K562 (cell line): ENCODE measurements at regions not wholly inside any gene's neighbourhood (a gene's known extent, or its start where the extent isn't known, plus 50 kb on each side); places are given as distances from the start of the nearest gene placed in this dataset.

Source experiments
- ATAC-seq: fragments of 200-7000 bp; cut with Tn5 transposase; 3 replicates; pipeline ENCODE4 v1.9.1; 2020; ENCODE audit warnings: moderate library complexity
- BruUV-seq: library from RNA; stranded (reverse); fragments of 400-500 nt; replicated peaks from 2 replicates; lab custom pipeline; 2021; lab: Mats Ljungman, UMichigan
- CTCF ChIA-PET: fragments of 300-600 bp; formaldehyde crosslinking; extraction: SDS; loops from one replicate; lab custom pipeline; 2021; ENCODE audit warnings: low intra/inter-chr PET ratio; lab: Yijun Ruan, JAX
- POLR2A ChIA-PET: fragments of 300-600, 350-650 bp; sonication (Branson Sonifier 250); formaldehyde crosslinking; extraction: SDS; loops from one replicate; lab custom pipeline; 2021; ENCODE audit warnings: antibody characterized with exemption, inconsistent platforms; lab: Yijun Ruan, JAX
- DNase-seq, 4 experiments: peaks; one replicate each; pipeline versions ENCODE4 v3.0.0 to v3.0.0-alpha.2; 2011 to 2018; ENCODE audit warnings: low spot score in 3 of 4, mixed read lengths in 3 of 4; ENCODE audit errors: extremely low read depth in 1 of 4
- FAIRE-seq: peaks from 2 replicates; lab custom pipeline; 2011; peaks lifted over from hg19 to GRCh38; lab: Jason Lieb, UNC
- H2AFZ ChIP-seq: 2 replicates; pipeline ENCODE4 v1.6.0; 2011; ENCODE audit warnings: low read depth, low read length, control low read depth, inconsistent platforms
- H3K27ac ChIP-seq: fragments of 200-600 bp; 3 replicates; pipeline ENCODE4 v1.8.0; 2011; ENCODE audit warnings: low read depth, mild to moderate bottlenecking, control low read depth, inconsistent platforms, low read length, moderate library complexity, mixed read lengths; ENCODE audit errors: extremely low read depth
- H3K27me3 ChIP-seq, 2 experiments: fragments of 300-600 bp in 1 of 2; 2 replicates in 1 of 2; 3 replicates in 1 of 2; pipeline versions ENCODE4 v1.6.0 to v1.8.0; 2011; ENCODE audit warnings: inconsistent platforms in 2 of 2, low read length in 2 of 2, mild to moderate bottlenecking in 1 of 2, mixed read lengths in 1 of 2, moderate library complexity in 1 of 2; ENCODE audit not compliant: control insufficient read depth in 2 of 2, insufficient read depth in 2 of 2
- H3K36me3 ChIP-seq: fragments of 300-600 bp; 3 replicates; pipeline ENCODE4 v1.8.0; 2011; ENCODE audit warnings: mild to moderate bottlenecking, low read length, inconsistent platforms; ENCODE audit not compliant: control insufficient read depth, insufficient read depth
- H3K4me1 ChIP-seq, 2 experiments: fragments of 200-600 bp in 1 of 2; replicated peaks in 1 of 2; 2 replicates in 1 of 2; 3 replicates in 1 of 2; pipeline versions ENCODE4 v1.5.1 to v1.8.0; 2011; ENCODE audit warnings: inconsistent platforms in 2 of 2, low read length in 2 of 2, mild to moderate bottlenecking in 1 of 2, mixed read lengths in 1 of 2, moderate library complexity in 1 of 2; ENCODE audit not compliant: control insufficient read depth in 2 of 2, insufficient read depth in 2 of 2
- H3K4me2 ChIP-seq: 2 replicates; pipeline ENCODE4 v1.6.1; 2011; ENCODE audit warnings: low read length, control low read depth, inconsistent platforms, mixed read lengths; ENCODE audit not compliant: insufficient read depth
- H3K4me3 ChIP-seq: fragments of 200-600 bp; sonication (generic), shearing (Covaris generic); 2 replicates; pipeline ENCODE4 v1.5.1; 2016; ENCODE audit warnings: control low read depth, inconsistent platforms
- H3K79me2 ChIP-seq: fragments of 200-600 bp; 3 replicates; pipeline ENCODE4 v1.8.0; 2011; ENCODE audit warnings: low read length, inconsistent platforms; ENCODE audit not compliant: control insufficient read depth, insufficient read depth
- H3K9ac ChIP-seq, 2 experiments: 2 replicates each; pipeline versions ENCODE4 v1.6.0 to v1.6.1; 2011; ENCODE audit warnings: low read depth in 2 of 2, low read length in 2 of 2, control low read depth in 1 of 2, inconsistent platforms in 1 of 2, mild to moderate bottlenecking in 1 of 2, mixed read lengths in 1 of 2; ENCODE audit not compliant: insufficient read depth in 1 of 2
- H3K9me1 ChIP-seq: one replicate; pipeline ENCODE4 v1.6.0; 2011; ENCODE audit warnings: inconsistent platforms, mild to moderate bottlenecking, low read length, moderate library complexity; ENCODE audit not compliant: control insufficient read depth, insufficient read depth
- H3K9me3 ChIP-seq: replicated peaks from 2 replicates; pipeline ENCODE4 v1.5.1; 2011; ENCODE audit warnings: low read depth, low read length, inconsistent platforms; ENCODE audit not compliant: control insufficient read depth, insufficient read depth
- H4K20me1 ChIP-seq: replicated peaks from 2 replicates; pipeline ENCODE4 v1.6.1; 2011; ENCODE audit warnings: low read length, inconsistent platforms, mixed read lengths; ENCODE audit not compliant: control insufficient read depth, insufficient read depth
- CREBBP ChIP-seq: IDR thresholded peaks from one replicate; pipeline ENCODE4 v1.6.1; 2012; ENCODE audit warnings: low read depth, mild to moderate bottlenecking, control low read depth, inconsistent platforms, low read length
- CSDE1 ChIP-seq, 2 experiments: fragments of 450-650 bp; IDR thresholded peaks; 2 replicates each; pipeline ENCODE4 v1.6.1; 2016; ENCODE audit warnings: mild to moderate bottlenecking in 1 of 2
- ESRRB ChIP-seq: fragments of 250-450 bp; sonication (Bioruptor Pico); IDR thresholded peaks from 2 replicates; pipeline ENCODE4 v1.5.0; 2020; ENCODE audit warnings: mild to moderate bottlenecking, moderate library complexity, borderline replicate concordance
- FOXA1 ChIP-seq: fragments of 450-650 bp; IDR thresholded peaks from 2 replicates; pipeline ENCODE4 v1.6.1; 2016; ENCODE audit warnings: mild to moderate bottlenecking, borderline replicate concordance
- FOXJ2 ChIP-seq: fragments of 200-800 bp; sonication (Bioruptor generic); IDR thresholded peaks from 2 replicates; pipeline ENCODE4 v1.6.1; 2016; ENCODE audit warnings: missing genetic modification characterization, missing compliant biosample characterization
- HNRNPH1 ChIP-seq: fragments of 200-400 bp; formaldehyde crosslinking; optimal IDR thresholded peaks from 2 replicates; pipeline ENCODE3; 2017; ENCODE audit warnings: low read depth, mild to moderate bottlenecking, low read length, moderate library complexity
- SMAD1 ChIP-seq: fragments of 150-350 bp; IDR thresholded peaks from 2 replicates; pipeline ENCODE4 v1.6.1; 2014; ENCODE audit warnings: low read length, low read depth; ENCODE audit not compliant: partially characterized antibody
- SMARCE1 ChIP-seq: fragments of 450-650 bp; IDR thresholded peaks from 2 replicates; pipeline ENCODE4 v1.7.1; 2016; ENCODE audit warnings: mild to moderate bottlenecking
- SP2 ChIP-seq: IDR thresholded peaks from 2 replicates; pipeline ENCODE4 v1.6.1; 2011; ENCODE audit warnings: mild to moderate bottlenecking, low read depth, low read length, moderate library complexity; ENCODE audit not compliant: poor library complexity, severe bottlenecking; ENCODE audit errors: extremely low read depth
- ZNF707 ChIP-seq: fragments of 250-450 bp; sonication (Bioruptor Pico); conservative IDR thresholded peaks from 2 replicates; pipeline ENCODE4 v1.8.0; 2022; ENCODE audit warnings: inconsistent platforms, mild to moderate bottlenecking, moderate library complexity
- WGBS: fragments of 100-300 bp; shearing (Covaris generic); methylation state at CpG from one replicate; pipeline ENCODE4 v1.1.6; 2016; ENCODE audit warnings: low coverage, mixed read lengths; ENCODE audit not compliant: insufficient coverage; ENCODE audit errors: missing lambda C conversion rate; 5-methylcytosine and 5-hydroxymethylcytosine counted together
- in situ Hi-C: fragments of 300-500 bp; cut with MboI; formaldehyde crosslinking; loops from 4 replicates; pipeline ENCODE4 v1.15.0; 2018; ENCODE audit warnings: inconsistent platforms, mixed read lengths
- intact Hi-C: fragments of 100-400 bp; cut with micrococcal nuclease; formaldehyde crosslinking; loops from 2 replicates; pipeline ENCODE4 v1.14.2; 2022
- TF ChIP-seq, protein P1 (sequence below): sonication (generic); formaldehyde crosslinking; IDR thresholded peaks from 2 replicates; pipeline ENCODE4 v1.8.0; 2023; ENCODE audit warnings: missing genetic modification reagents, mild to moderate bottlenecking, borderline replicate concordance
- TF ChIP-seq, protein P2 (sequence below), 2 experiments: IDR thresholded peaks; 2 replicates each; pipeline ENCODE4 v1.6.1; 2012; ENCODE audit warnings: improper control_type of control experiment in 2 of 2, low read depth in 2 of 2, low read length in 2 of 2, borderline replicate concordance in 1 of 2

GRCh38 chrX:99717716-99718115 lies 692.4 kb downstream of the PCDH19 start:
- CTCF ChIA-PET: no interaction called here
- no peak for FAIRE-seq
- no peak for TF ChIP-seq SP2
- no peak for TF ChIP-seq CREBBP
- no peak for TF ChIP-seq SMARCE1
- TF ChIP-seq, protein P1, sequence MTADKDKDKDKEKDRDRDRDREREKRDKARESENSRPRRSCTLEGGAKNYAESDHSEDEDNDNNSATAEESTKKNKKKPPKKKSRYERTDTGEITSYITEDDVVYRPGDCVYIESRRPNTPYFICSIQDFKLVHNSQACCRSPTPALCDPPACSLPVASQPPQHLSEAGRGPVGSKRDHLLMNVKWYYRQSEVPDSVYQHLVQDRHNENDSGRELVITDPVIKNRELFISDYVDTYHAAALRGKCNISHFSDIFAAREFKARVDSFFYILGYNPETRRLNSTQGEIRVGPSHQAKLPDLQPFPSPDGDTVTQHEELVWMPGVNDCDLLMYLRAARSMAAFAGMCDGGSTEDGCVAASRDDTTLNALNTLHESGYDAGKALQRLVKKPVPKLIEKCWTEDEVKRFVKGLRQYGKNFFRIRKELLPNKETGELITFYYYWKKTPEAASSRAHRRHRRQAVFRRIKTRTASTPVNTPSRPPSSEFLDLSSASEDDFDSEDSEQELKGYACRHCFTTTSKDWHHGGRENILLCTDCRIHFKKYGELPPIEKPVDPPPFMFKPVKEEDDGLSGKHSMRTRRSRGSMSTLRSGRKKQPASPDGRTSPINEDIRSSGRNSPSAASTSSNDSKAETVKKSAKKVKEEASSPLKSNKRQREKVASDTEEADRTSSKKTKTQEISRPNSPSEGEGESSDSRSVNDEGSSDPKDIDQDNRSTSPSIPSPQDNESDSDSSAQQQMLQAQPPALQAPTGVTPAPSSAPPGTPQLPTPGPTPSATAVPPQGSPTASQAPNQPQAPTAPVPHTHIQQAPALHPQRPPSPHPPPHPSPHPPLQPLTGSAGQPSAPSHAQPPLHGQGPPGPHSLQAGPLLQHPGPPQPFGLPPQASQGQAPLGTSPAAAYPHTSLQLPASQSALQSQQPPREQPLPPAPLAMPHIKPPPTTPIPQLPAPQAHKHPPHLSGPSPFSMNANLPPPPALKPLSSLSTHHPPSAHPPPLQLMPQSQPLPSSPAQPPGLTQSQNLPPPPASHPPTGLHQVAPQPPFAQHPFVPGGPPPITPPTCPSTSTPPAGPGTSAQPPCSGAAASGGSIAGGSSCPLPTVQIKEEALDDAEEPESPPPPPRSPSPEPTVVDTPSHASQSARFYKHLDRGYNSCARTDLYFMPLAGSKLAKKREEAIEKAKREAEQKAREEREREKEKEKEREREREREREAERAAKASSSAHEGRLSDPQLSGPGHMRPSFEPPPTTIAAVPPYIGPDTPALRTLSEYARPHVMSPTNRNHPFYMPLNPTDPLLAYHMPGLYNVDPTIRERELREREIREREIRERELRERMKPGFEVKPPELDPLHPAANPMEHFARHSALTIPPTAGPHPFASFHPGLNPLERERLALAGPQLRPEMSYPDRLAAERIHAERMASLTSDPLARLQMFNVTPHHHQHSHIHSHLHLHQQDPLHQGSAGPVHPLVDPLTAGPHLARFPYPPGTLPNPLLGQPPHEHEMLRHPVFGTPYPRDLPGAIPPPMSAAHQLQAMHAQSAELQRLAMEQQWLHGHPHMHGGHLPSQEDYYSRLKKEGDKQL (CRISPR knock-in tag): no peak
- TF ChIP-seq ZNF707 (CRISPR knock-in tag): no peak
- TF ChIP-seq, protein P2, sequence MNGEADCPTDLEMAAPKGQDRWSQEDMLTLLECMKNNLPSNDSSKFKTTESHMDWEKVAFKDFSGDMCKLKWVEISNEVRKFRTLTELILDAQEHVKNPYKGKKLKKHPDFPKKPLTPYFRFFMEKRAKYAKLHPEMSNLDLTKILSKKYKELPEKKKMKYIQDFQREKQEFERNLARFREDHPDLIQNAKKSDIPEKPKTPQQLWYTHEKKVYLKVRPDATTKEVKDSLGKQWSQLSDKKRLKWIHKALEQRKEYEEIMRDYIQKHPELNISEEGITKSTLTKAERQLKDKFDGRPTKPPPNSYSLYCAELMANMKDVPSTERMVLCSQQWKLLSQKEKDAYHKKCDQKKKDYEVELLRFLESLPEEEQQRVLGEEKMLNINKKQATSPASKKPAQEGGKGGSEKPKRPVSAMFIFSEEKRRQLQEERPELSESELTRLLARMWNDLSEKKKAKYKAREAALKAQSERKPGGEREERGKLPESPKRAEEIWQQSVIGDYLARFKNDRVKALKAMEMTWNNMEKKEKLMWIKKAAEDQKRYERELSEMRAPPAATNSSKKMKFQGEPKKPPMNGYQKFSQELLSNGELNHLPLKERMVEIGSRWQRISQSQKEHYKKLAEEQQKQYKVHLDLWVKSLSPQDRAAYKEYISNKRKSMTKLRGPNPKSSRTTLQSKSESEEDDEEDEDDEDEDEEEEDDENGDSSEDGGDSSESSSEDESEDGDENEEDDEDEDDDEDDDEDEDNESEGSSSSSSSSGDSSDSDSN (IDR thresholded peaks at IDR 0.05; ENCODE audit: borderline replicate concordance in 1 of 2, low read depth in 2 of 2, low read length in 2 of 2): no peak
- TF ChIP-seq SMAD1: no peak
- TF ChIP-seq HNRNPH1: no peak
- TF ChIP-seq ESRRB (CRISPR knock-in tag): no peak
- TF ChIP-seq FOXA1: no peak
- no peak for TF ChIP-seq FOXJ2 (tag)
- no peak for TF ChIP-seq CSDE1 (IDR thresholded peaks at IDR 0.05)

More at GRCh38 chrX:99717716-99718115, 692.4 kb downstream of the PCDH19 start:
- POLR2A ChIA-PET: no interaction called here
- in situ Hi-C loops (no loop called here), intact Hi-C loops (no loop called here)
- no TSS peak for BruUV-seq
- no peak for DNase-seq
- ATAC-seq: no peak
- no peaks in the 10 kb centered on the region for H4K20me1 ChIP-seq
- H3K79me2 ChIP-seq: no peaks in the 10 kb centered on the region
- H3K27ac ChIP-seq: no peak overlapping the region
- H3K9ac ChIP-seq: no peak overlapping the region
- no peaks in the 10 kb centered on the region for H3K4me1 ChIP-seq
- no peak overlapping the region for H3K4me2 ChIP-seq
- H3K4me3 ChIP-seq: no peak overlapping the region
- WGBS: 0% methylated on average over 1 of the region's 2 CpGs
- H3K36me3 ChIP-seq: no peaks in the 10 kb centered on the region
- H3K9me1 ChIP-seq: no peaks in the 10 kb centered on the region
- H3K27me3 ChIP-seq: no peaks in the 10 kb centered on the region
- no peak overlapping the region for H2AFZ ChIP-seq
- no peaks in the 10 kb centered on the region for H3K9me3 ChIP-seq
